MM.1S (cell line): ENCODE measurements at regions not wholly inside any gene's neighbourhood (a gene's known extent, or its start where the extent isn't known, plus 50 kb on each side); places are given as distances from the start of the nearest gene placed in this dataset.

ENCODE experiments used
- DNase-seq: peaks from one replicate; pipeline ENCODE4 v3.0.0-alpha.2; 2015
- H2AFZ ChIP-seq: fragments of 300-600 bp; sonication (generic); 2 replicates; pipeline ENCODE4 v1.6.0; 2016; ENCODE audit warnings: antibody characterized with exemption, low read length
- H3F3A ChIP-seq: fragments of 300-600 bp; sonication (generic); 2 replicates; pipeline ENCODE4 v1.6.1; 2016; ENCODE audit warnings: mild to moderate bottlenecking, antibody characterized with exemption, low read length, moderate library complexity, mixed read lengths; ENCODE audit not compliant: insufficient read depth
- H3K27ac ChIP-seq: fragments of 300-600 bp; sonication (generic); 2 replicates; pipeline ENCODE4 v1.5.1; 2016; ENCODE audit warnings: mild to moderate bottlenecking, low read length
- H3K27me3 ChIP-seq: fragments of 300-600 bp; sonication (generic); replicated peaks from 2 replicates; pipeline ENCODE4 v1.6.0; 2016; ENCODE audit warnings: low read length; ENCODE audit not compliant: insufficient read depth
- H3K36me3 ChIP-seq: fragments of 300-600 bp; sonication (generic); replicated peaks from 2 replicates; pipeline ENCODE4 v1.6.1; 2016; ENCODE audit warnings: mild to moderate bottlenecking, low read length, mixed read lengths; ENCODE audit not compliant: insufficient read depth
- H3K4me1 ChIP-seq: fragments of 300-600 bp; sonication (generic); 2 replicates; pipeline ENCODE4 v1.6.1; 2016; ENCODE audit warnings: low read length, mixed read lengths
- H3K4me2 ChIP-seq: fragments of 300-600 bp; sonication (generic); 2 replicates; pipeline ENCODE4 v1.6.0; 2016; ENCODE audit warnings: low read depth, low read length
- H3K4me3 ChIP-seq: fragments of 300-600 bp; sonication (generic); 2 replicates; pipeline ENCODE4 v1.5.1; 2016; ENCODE audit warnings: low read length, mixed read lengths
- H3K79me2 ChIP-seq: fragments of 300-600 bp; sonication (generic); 2 replicates; pipeline ENCODE4 v1.6.1; 2016; ENCODE audit warnings: mixed run types, low read length, mixed read lengths
- H3K9ac ChIP-seq: fragments of 300-600 bp; sonication (generic); 2 replicates; pipeline ENCODE4 v1.6.1; 2016; ENCODE audit warnings: low read length, mixed read lengths
- H3K9me2 ChIP-seq: fragments of 300-600 bp; sonication (generic); replicated peaks from 2 replicates; pipeline ENCODE4 v1.6.1; 2016; ENCODE audit warnings: mild to moderate bottlenecking, low read length, mixed read lengths; ENCODE audit not compliant: insufficient read depth
- H3K9me3 ChIP-seq: fragments of 300-600 bp; sonication (generic); replicated peaks from 2 replicates; pipeline ENCODE4 v1.6.1; 2016; ENCODE audit warnings: mild to moderate bottlenecking, low read length, mixed read lengths; ENCODE audit not compliant: insufficient read depth
- H4K20me1 ChIP-seq: fragments of 300-600 bp; sonication (generic); 2 replicates; pipeline ENCODE4 v1.6.1; 2016; ENCODE audit warnings: mild to moderate bottlenecking, low read length, moderate library complexity, mixed read lengths; ENCODE audit not compliant: insufficient read depth
- EZH2 ChIP-seq: fragments of 300-600 bp; sonication (generic); optimal IDR thresholded peaks from 2 replicates; pipeline ENCODE3; 2017; ENCODE audit warnings: low read depth, mild to moderate bottlenecking, antibody characterized with exemption, low read length, mixed read lengths
- EZH2phosphoT487 ChIP-seq: fragments of 300-600 bp; sonication (generic); IDR thresholded peaks from 2 replicates; pipeline ENCODE4 v1.6.1; 2018; ENCODE audit warnings: antibody characterized with exemption, low read length
- TF ChIP-seq, protein P1 (sequence below): fragments of 300-600 bp; sonication (generic); IDR thresholded peaks from 2 replicates; pipeline ENCODE4 v1.5.1; 2016; ENCODE audit warnings: antibody characterized with exemption, low read length, mixed read lengths

DNA sequence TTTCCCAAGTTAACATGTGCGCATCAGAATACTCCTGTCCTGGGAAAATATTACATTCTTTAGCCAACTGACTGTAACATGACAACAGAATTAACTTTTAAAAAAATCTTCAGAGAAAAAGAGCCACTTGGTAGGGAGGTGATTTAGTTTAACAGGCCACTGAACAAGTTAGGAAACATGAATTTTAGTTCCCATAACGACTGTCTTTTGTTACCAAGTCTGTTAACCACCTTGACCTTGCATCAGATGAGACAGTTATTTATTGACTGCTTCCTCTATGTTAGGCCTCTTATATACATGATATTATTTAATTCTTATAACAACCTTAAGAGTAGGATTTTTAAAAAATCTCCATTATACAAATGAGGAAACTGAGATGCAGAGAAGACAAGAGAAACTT is 268.6 kb downstream of the NDFIP2 start:
- Histone ChIP-seq H3K9ac (no peak overlapping the region), H2AFZ (no peak overlapping the region), H4K20me1 (no peaks in the 10 kb centered on the region), H3K9me2 (no peaks in the 10 kb centered on the region), H3K36me3 (no peaks in the 10 kb centered on the region), H3K27ac (no peak overlapping the region), H3K9me3 (no peaks in the 10 kb centered on the region), H3K4me2 (no peak overlapping the region), H3K4me3 (no peak overlapping the region), H3K79me2 (no peaks in the 10 kb centered on the region), H3K4me1 (no peaks in the 10 kb centered on the region), H3F3A (no peaks in the 10 kb centered on the region), H3K27me3 (no peaks in the 10 kb centered on the region)
- no peak for DNase-seq
- TF ChIP-seq EZH2 (no peak), EZH2phosphoT487 (no peak)
- TF ChIP-seq, protein P1, sequence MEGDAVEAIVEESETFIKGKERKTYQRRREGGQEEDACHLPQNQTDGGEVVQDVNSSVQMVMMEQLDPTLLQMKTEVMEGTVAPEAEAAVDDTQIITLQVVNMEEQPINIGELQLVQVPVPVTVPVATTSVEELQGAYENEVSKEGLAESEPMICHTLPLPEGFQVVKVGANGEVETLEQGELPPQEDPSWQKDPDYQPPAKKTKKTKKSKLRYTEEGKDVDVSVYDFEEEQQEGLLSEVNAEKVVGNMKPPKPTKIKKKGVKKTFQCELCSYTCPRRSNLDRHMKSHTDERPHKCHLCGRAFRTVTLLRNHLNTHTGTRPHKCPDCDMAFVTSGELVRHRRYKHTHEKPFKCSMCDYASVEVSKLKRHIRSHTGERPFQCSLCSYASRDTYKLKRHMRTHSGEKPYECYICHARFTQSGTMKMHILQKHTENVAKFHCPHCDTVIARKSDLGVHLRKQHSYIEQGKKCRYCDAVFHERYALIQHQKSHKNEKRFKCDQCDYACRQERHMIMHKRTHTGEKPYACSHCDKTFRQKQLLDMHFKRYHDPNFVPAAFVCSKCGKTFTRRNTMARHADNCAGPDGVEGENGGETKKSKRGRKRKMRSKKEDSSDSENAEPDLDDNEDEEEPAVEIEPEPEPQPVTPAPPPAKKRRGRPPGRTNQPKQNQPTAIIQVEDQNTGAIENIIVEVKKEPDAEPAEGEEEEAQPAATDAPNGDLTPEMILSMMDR, result no peak

DNA sequence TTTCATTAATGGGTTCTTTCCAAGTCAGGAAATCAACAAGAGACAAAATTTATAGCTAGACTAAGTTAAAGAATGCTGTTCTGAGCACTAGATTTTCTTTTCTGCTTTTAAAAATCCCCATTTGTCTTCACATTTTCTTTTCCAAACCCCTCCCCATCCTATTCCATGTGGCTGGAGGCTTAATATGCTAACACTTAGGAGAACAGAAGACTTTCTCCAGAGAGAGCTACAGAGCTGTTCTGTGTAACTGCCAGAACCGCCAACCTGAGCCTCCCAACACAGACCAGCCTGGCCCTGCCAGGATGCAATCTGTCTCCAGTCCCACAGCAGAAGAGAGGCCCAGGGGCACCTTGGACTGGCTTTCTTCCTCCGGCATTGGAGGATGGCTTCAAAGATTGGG is 264.1 kb downstream of the NDFIP2 start:
- Histone ChIP-seq H3K79me2 (no peaks in the 10 kb centered on the region), H3K4me3 (no peak overlapping the region), H3K27me3 (no peaks in the 10 kb centered on the region), H3K27ac (no peak overlapping the region), H3K9me2 (no peaks in the 10 kb centered on the region), H3K9me3 (no peaks in the 10 kb centered on the region), H2AFZ (no peak overlapping the region), H3K4me1 (no peaks in the 10 kb centered on the region), H3K9ac (no peak overlapping the region), H3K4me2 (no peak overlapping the region), H4K20me1 (no peaks in the 10 kb centered on the region), H3K36me3 (no peaks in the 10 kb centered on the region), H3F3A (no peaks in the 10 kb centered on the region)
- DNase-seq, result no peak
- TF ChIP-seq, protein P1, result no peak
- TF ChIP-seq EZH2phosphoT487 (no peak), EZH2 (no peak)

DNA sequence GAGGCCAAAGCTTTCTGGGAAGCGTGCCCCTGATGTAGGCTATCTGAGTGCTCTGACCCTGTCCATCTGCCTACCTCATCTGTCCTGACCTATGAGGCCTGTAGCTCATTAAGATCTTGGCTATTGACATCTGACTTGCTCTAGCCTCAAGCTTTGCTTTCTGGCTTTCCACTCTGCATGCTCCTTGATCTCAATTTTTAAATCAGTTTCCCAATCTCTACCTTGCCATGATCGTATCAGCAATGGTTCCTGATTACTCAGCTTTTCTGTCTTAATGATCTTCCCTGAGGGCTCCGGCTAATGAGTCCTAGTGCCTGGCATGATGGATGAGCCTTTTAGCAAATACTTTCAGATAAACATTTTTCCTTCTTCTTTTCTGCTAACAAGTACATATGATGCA is 262.0 kb downstream of the NDFIP2 start:
- Histone ChIP-seq H3K4me2 (no peak overlapping the region), H2AFZ (no peak overlapping the region), H3K9ac (no peak overlapping the region), H3K27ac (no peak overlapping the region), H3K4me1 (no peaks in the 10 kb centered on the region), H3F3A (no peaks in the 10 kb centered on the region), H3K36me3 (no peaks in the 10 kb centered on the region), H3K4me3 (no peak overlapping the region), H3K9me3 (no peaks in the 10 kb centered on the region), H3K79me2 (no peaks in the 10 kb centered on the region), H3K27me3 (no peaks in the 10 kb centered on the region), H4K20me1 (no peaks in the 10 kb centered on the region), H3K9me2 (no peaks in the 10 kb centered on the region)
- DNase-seq, result no peak
- no peak for TF ChIP-seq EZH2phosphoT487
- TF ChIP-seq, protein P1, result no peak
